ENCODE measurements at regions not wholly inside any gene's neighbourhood (a gene's known extent, or its start where the extent isn't known, plus 50 kb on each side); places are given as distances from the start of the nearest gene placed in this dataset.

GRCh38 chr10:3494838-3495230 is 290.2 kb downstream of the KLF6 start:
- FAIRE-seq = no peak
- DNase-seq (ENCODE audit: low spot score in 2 of 2) = no peak

- DNase-seq (ENCODE audit: low spot score in 2 of 2) (no peak), FAIRE-seq (no peak)
These were observed 290.7 kb downstream of the KLF6 start for GRCh38 chr10:3494131-3494837.

- DNase-seq (ENCODE audit: low spot score in 2 of 2) (no peak), FAIRE-seq (no peak)
These were observed 291.4 kb downstream of the KLF6 start for GRCh38 chr10:3493621-3494020.

GRCh38 chr10:3491571-3491970 is 293.4 kb downstream of the KLF6 start:
- no peak for FAIRE-seq

GRCh38 chr10:3487228-3487627 is 297.8 kb downstream of the KLF6 start:
- FAIRE-seq (no peak), DNase-seq (ENCODE audit: low spot score in 2 of 2) (no peak)

More at GRCh38 chr10:3491571-3491970, 293.4 kb downstream of the KLF6 start:
- DNase-seq (ENCODE audit: low spot score in 2 of 2) = no peak

GRCh38 chr10:3486346-3487065 is 298.5 kb downstream of the KLF6 start:
- DNase-seq (ENCODE audit: low spot score in 2 of 2) (no peak), FAIRE-seq (no peak)

- FAIRE-seq (no peak), DNase-seq (ENCODE audit: low spot score in 2 of 2) (no peak)
These were observed 299.8 kb downstream of the KLF6 start for GRCh38 chr10:3485057-3485686.

GRCh38 chr10:3484306-3485056 is 300.5 kb downstream of the KLF6 start:
- FAIRE-seq = no peak
- DNase-seq (ENCODE audit: low spot score in 2 of 2) = no peak

- peak in 1 of 2 donors; percentile 35 for DNase-seq (ENCODE audit: low spot score in 2 of 2)
These were observed 302.6 kb downstream of the KLF6 start for GRCh38 chr10:3482200-3482993.

GRCh38 chr10:3481496-3481895 is 303.5 kb downstream of the KLF6 start:
- no peak for DNase-seq (ENCODE audit: low spot score in 2 of 2)
- no peak for FAIRE-seq

More at GRCh38 chr10:3482200-3482993, 302.6 kb downstream of the KLF6 start:
- no peak for FAIRE-seq

- DNase-seq (ENCODE audit: low spot score in 2 of 2) = no peak
- no peak for FAIRE-seq
These were observed 304.1 kb downstream of the KLF6 start for GRCh38 chr10:3480990-3481315.

- FAIRE-seq (no peak), DNase-seq (ENCODE audit: low spot score in 2 of 2) (no peak)
These were observed 304.6 kb downstream of the KLF6 start for GRCh38 chr10:3480281-3480989.

GRCh38 chr10:3478632-3479240 is 306.2 kb upstream of the PITRM1 start:
- no peak for FAIRE-seq
- DNase-seq (ENCODE audit: low spot score in 2 of 2) = no peak

- no peak for FAIRE-seq
- no peak for DNase-seq (ENCODE audit: low spot score in 2 of 2)
These were observed 305.6 kb upstream of the PITRM1 start for GRCh38 chr10:3478153-3478552.

GRCh38 chr10:3477683-3478082 is 305.1 kb upstream of the PITRM1 start:
- no peak for FAIRE-seq
- DNase-seq (ENCODE audit: low spot score in 2 of 2) = no peak

GRCh38 chr10:3476640-3477448 is 304.3 kb upstream of the PITRM1 start:
- FAIRE-seq = no peak
- DNase-seq (ENCODE audit: low spot score in 2 of 2) = no peak

GRCh38 chr10:3476186-3476585 is 303.6 kb upstream of the PITRM1 start:
- DNase-seq (ENCODE audit: low spot score in 2 of 2) (no peak), FAIRE-seq (no peak)

GRCh38 chr10:3475367-3475766 is 302.8 kb upstream of the PITRM1 start:
- FAIRE-seq (no peak), DNase-seq (ENCODE audit: low spot score in 2 of 2) (no peak)

Measured in frontal cortex (tissue), 3 donors.